GM19438 (cell line): ENCODE measurements at regions not wholly inside any gene's neighbourhood (a gene's known extent, or its start where the extent isn't known, plus 50 kb on each side); places are given as distances from the start of the nearest gene placed in this dataset.

ENCODE experiments used
- ATAC-seq: cut with Tn5 transposase; IDR thresholded peaks from one replicate; pipeline ENCODE4 v1.9.1; 2021; ENCODE audit warnings: low read depth; ENCODE audit not compliant: unreplicated experiment

- ATAC-seq: no peak
Measured at GRCh38 chr10:3442451-3442990, 269.9 kb upstream of the PITRM1 start.

- no peak for ATAC-seq
Measured at GRCh38 chr10:3439183-3439582, 266.6 kb upstream of the PITRM1 start.

- no peak for ATAC-seq
Measured at GRCh38 chr10:3438606-3439005, 266.0 kb upstream of the PITRM1 start.

- ATAC-seq: no peak
Measured at GRCh38 chr10:3435671-3436070, 263.1 kb upstream of the PITRM1 start.

GRCh38 chr10:3433988-3434387, 261.4 kb upstream of the PITRM1 start:
- ATAC-seq: no peak

GRCh38 chr10:3433131-3433530, 260.5 kb upstream of the PITRM1 start:
- ATAC-seq: no peak

GRCh38 chr10:3432081-3432825, 259.7 kb upstream of the PITRM1 start:
- no peak for ATAC-seq

GRCh38 chr10:3430501-3430900, 257.9 kb upstream of the PITRM1 start:
- no peak for ATAC-seq

GRCh38 chr10:3429676-3430075, 257.1 kb upstream of the PITRM1 start:
- no peak for ATAC-seq

GRCh38 chr10:3428826-3429225, 256.2 kb upstream of the PITRM1 start:
- no peak for ATAC-seq

GRCh38 chr10:3427950-3428354, 255.4 kb upstream of the PITRM1 start:
- ATAC-seq: no peak

- no peak for ATAC-seq
Measured at GRCh38 chr10:3427347-3427746, 254.8 kb upstream of the PITRM1 start.

- ATAC-seq: no peak
Measured at GRCh38 chr10:3426190-3426845, 253.7 kb upstream of the PITRM1 start.

GRCh38 chr10:3425716-3426115, 253.1 kb upstream of the PITRM1 start:
- no peak for ATAC-seq

- ATAC-seq: no peak
Measured at GRCh38 chr10:3425261-3425660, 252.7 kb upstream of the PITRM1 start.

GRCh38 chr10:3424111-3424851, 251.7 kb upstream of the PITRM1 start:
- ATAC-seq: no peak

GRCh38 chr10:3423384-3423783, 250.8 kb upstream of the PITRM1 start:
- no peak for ATAC-seq

- no peak for ATAC-seq
Measured at GRCh38 chr10:3422282-3422681, 249.7 kb upstream of the PITRM1 start.

- ATAC-seq: no peak
Measured at GRCh38 chr10:3421537-3422257, 249.1 kb upstream of the PITRM1 start.
